HG03159 (cell line): ENCODE measurements at regions not wholly inside any gene's neighbourhood (a gene's known extent, or its start where the extent isn't known, plus 50 kb on each side); places are given as distances from the start of the nearest gene placed in this dataset.
"Not testable (repeated sequence)": the region's sequence is repeated elsewhere in the genome, so short reads cannot be mapped to it uniquely, and the experiment has no call there.

Experiments used
- ATAC-seq: cut with Tn5 transposase; IDR thresholded peaks from one replicate; pipeline ENCODE4 v1.9.1; 2021; ENCODE audit warnings: mild to moderate bottlenecking, moderate library complexity; ENCODE audit not compliant: unreplicated experiment

GRCh38 chr2:208921358-208921757, 502.5 kb upstream of the MAP2 start:
- ATAC-seq, result not testable (repeated sequence)

DNA sequence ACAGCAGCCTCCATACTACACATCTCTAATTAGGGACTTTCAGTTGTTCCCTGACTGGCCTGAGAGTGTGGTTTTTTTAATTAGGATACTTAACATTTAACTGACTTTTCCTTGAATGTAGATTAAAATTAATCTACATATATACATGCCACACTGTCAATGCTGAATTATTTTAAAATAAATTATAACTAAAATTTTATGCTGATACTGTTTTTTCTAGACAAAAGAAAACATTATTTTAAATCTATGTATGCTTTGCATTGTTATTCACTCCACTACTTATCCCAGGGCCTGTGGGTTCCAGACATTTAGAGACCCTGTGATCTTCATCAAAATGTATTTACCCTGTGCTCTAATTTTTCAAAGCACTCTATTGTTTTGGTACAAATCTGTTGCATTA, 496.0 kb upstream of the MAP2 start:
- ATAC-seq, result no peak

GRCh38 chr2:208929139-208929864, 494.5 kb upstream of the MAP2 start:
- no peak for ATAC-seq

DNA sequence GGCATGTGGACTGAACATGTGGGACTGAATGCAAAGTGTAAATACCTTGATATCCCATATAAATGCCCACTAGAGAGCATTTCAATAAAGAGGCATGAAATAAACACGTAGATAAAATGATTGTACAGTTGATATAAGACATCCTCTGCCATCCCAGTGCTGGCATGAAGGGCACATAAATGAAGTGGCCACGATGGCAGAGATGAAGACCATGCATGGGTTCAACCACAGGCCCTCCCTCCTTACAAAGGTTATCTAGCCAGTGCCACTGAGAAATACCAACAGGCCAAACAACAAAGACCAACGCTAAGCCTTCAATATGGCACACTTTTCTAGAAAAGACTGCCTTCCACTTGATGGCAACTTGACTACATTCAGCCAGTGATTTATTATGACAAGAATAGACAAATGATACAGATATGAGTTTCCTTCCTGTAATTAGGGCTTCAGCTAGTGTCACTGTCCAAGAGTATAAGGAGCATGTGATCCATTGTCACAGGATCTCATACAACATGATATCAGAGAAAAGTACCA, 493.9 kb upstream of the MAP2 start:
- no peak for ATAC-seq

DNA sequence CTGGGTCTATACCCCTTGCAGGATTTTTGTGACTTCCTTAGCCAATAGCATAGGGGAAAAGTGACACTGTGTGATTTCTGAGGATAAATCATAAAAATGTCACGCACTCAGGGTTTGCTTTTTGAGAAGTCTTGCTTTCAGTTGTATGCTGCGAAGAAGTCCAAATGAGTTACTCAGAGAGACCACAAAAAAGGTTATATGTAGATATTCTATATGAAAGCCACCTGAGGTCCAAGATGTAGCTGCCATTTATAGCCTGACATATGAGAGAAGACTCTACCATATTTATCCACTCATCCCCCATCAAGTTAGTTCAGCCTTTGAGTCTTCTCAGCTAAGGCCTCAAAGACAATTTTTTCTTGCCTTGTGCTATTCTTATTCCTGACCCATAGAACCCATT, 488.3 kb upstream of the MAP2 start:
- ATAC-seq, result no peak

GRCh38 chr2:208937521-208937920, 486.3 kb upstream of the MAP2 start:
- ATAC-seq, result no peak

DNA sequence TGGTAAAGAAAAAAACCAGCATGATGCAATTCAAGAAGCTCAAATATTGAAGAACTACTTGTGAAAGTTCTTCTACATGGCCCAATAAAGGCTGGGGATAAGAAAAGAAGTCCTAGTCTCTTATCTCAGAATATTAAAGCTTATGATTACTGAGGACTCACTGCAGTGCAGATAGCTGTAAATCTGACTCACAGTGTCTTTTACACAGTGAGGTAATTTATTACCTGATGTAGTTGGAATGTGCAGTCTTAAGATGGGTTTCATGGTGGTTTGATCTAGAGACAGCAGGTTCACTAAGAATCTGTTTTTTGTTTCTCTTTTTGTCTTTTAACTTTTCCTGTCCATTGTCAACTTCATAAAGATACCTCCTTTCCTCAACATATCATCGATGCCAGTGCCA, 484.0 kb upstream of the MAP2 start:
- no peak for ATAC-seq

DNA sequence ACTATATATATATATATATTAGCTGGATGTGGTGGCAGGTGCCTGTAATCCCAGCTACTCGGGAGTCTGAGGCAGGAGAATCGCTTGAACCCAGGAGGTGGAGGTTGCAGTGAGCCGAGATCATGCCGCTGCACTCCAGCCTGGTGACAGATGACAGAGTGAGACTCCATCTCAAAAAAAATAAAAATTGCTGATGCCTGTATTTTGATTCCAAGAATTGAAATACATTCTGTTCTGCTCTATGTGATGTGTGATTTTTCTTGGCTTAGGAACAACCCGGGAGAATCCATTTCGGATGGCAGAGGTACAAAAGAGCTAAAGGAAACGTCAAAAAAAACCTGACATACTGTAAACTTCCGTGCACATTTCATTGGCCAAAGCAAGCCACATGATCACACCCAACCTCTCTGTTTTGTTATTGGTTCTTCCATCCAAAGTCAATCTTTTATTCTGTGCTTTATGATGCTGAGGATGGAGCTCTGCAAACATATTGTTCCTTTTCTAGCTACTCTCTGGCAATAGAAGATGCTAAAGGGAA, 478.1 kb upstream of the MAP2 start:
- ATAC-seq, result no peak

DNA sequence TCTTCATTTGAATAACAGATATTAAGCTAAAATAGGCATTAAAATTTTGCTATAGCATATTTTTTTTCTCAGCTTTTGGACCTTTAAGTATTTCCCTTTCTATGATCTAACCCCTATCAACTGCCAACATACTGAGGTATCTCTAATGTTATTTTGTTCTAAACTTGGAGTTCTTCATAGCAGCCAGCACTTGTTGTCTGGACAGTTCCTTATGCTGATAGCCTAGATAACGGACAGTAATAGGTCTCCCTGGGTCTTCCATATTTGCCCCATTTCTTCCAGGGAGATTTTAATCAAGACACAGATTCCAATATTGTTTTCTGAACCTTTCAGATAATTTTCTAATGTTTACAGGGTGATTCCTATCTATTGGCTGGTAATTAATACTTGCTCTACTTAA, 475.8 kb upstream of the MAP2 start:
- no peak for ATAC-seq

DNA sequence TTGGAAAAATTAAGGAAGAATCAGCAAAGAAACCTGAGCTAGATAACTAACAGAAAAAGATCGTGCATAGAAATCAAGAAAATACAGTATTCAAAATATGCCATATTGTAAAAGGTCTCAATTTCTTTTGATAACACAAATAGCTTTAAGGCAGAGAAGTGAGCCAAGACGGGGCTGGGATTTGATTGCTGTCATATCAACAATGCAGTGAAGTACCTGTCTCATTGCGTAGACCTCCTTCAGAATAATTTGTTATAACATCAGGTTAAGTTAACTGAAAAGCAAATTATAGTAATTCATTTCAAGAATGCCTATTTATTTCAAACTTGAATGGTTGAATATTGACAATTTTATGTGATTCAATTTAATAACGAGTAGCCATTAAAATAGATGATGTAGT, 453.8 kb upstream of the MAP2 start:
- ATAC-seq, result no peak

- ATAC-seq, result no peak
Observed at GRCh38 chr2:208977582-208977981, 446.3 kb upstream of the MAP2 start.

DNA sequence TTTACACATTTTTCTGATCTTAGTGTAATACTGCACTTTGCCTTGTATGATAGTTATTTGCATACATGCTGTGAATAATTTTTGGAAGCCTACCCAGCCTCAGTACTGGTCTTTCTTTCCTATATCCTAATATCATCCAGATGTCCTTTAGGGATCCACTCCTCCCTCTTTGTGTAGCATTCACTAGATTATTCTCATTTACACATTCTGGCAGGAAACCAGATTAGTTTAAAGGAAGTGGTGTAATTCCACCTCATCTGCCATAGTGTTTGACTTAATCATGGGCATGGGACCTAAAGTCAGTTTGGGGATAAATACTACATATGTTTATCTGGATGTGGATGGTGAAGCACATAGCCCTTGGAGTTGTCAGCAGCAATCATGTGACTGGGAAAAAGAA, 444.9 kb upstream of the MAP2 start:
- no peak for ATAC-seq

GRCh38 chr2:208980321-208980720, 443.5 kb upstream of the MAP2 start:
- no peak for ATAC-seq

DNA sequence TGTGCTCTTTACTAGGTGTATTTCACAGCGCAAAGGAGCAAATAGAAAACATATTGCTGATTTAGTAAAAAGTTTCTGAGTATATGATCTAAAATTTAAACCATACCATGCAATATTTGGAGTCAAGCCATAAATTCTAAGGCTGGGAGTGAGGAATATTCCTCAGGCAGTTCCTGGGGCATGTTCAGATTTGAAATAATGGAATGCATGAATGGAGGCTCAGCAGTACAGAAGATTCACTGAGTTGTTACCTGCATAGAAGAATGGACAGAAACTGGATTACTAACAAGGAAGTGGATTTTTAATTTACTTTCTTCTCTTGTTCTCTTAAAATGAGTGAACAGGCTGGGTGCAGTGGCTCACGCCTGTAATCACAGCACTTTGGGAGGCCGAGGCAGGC, 441.0 kb upstream of the MAP2 start:
- ATAC-seq, result no peak

GRCh38 chr2:208983486-208983885, 440.4 kb upstream of the MAP2 start:
- no peak for ATAC-seq

DNA sequence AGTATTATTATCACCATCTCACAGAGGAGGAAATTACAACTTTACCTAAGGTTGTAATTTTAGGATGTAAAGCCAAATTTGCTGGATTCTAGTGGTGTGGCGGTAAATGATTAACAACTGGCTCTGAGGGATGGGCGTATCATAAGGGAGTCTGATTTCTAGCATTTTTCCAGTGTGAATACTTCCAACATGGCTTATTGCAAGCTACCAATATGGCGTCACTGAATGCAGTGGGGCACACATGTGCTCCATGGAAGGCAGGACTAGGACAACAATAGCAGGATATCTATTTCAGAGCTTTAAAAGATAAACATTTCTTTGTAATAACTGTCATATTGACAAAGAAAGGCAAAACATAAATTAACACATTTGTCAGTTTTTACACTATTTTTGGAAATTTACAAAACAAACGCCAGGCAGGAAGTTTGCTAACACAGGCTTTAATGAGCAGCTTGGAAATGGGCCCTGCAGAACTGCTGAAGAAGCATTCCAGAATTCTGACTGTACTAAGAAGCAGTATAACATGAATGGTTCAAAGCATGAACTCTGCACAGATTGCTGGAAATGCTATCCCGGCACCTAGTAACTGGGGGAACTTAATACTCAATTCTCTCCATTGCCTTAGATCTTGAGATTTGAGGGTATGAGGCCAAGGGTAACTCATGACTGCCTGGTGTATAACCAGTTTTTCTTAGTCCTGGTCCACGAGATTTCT, 439.3 kb upstream of the MAP2 start:
- ATAC-seq, result no peak

- no peak for ATAC-seq
Observed at GRCh38 chr2:208985644-208986043, 438.2 kb upstream of the MAP2 start.

GRCh38 chr2:208990716-208991115, 433.1 kb upstream of the MAP2 start:
- ATAC-seq, result no peak

- ATAC-seq, result no peak
Observed at GRCh38 chr2:208999911-209000310, 423.9 kb upstream of the MAP2 start.

- ATAC-seq, result no peak
Observed at GRCh38 chr2:209002054-209002453, 421.8 kb upstream of the MAP2 start.

DNA sequence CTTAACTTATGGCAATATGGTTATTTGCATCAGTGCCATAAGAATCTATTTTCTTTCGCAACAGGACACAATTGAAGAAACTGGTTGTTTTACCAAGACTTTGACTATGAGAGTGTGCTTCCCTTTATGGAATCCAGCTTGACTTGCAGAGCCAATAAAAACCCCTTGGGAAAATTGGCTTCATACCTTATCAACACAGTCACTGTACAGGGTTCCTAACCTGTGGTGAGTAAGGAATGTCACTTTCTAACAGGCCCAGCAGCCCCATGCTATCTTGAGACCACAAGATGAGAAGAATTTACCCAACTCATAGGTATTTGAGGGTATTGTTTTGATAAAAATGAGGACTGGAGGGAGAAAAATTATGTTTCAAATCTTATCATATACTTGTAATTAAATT, 418.5 kb upstream of the MAP2 start:
- ATAC-seq, result no peak

GRCh38 chr2:209008636-209009287, 415.1 kb upstream of the MAP2 start:
- ATAC-seq, result no peak
